ENCODE measurements at regions not wholly inside any gene's neighbourhood (a gene's known extent, or its start where the extent isn't known, plus 50 kb on each side); places are given as distances from the start of the nearest gene placed in this dataset.

DNA sequence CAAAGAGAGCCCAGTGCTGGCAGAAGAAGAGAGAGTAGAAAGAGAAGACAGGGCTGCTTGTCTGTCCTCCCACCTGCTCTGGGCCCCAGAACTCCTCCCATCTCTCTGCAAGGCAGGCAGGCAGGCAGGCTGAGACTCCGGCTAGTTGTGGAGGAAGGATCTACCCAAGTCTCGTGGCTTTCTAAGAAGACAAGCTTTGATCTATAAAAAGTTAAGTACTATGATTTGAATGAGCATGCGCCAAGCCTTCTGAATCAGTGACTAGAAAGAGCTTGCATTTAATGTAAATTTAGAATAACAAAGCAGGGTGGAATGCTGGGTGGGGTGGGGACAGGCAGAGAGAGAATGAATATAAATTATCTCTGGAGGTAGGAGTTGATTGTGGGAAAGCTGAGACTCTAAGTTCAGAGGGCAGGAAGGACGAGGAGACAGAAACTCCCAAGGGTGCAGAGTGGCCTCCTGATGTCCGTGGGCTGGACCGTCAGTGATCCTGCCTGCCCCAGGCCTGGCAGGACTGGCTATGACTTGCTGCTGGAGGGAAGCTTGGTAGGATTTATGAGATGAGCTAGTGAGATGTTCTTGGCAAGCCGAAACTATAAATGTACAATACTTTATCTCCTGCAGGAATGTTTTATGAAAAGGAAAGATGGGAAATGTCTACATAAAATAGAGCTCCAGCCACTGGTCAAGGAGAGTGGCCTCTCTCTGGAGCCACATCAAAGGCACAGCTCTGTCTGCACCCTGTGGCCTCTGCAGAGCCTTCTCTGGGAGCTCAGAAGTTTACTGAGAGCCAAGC lies 447.5 kb downstream of the TNS1 start:
- TF ChIP-seq, protein P1, sequence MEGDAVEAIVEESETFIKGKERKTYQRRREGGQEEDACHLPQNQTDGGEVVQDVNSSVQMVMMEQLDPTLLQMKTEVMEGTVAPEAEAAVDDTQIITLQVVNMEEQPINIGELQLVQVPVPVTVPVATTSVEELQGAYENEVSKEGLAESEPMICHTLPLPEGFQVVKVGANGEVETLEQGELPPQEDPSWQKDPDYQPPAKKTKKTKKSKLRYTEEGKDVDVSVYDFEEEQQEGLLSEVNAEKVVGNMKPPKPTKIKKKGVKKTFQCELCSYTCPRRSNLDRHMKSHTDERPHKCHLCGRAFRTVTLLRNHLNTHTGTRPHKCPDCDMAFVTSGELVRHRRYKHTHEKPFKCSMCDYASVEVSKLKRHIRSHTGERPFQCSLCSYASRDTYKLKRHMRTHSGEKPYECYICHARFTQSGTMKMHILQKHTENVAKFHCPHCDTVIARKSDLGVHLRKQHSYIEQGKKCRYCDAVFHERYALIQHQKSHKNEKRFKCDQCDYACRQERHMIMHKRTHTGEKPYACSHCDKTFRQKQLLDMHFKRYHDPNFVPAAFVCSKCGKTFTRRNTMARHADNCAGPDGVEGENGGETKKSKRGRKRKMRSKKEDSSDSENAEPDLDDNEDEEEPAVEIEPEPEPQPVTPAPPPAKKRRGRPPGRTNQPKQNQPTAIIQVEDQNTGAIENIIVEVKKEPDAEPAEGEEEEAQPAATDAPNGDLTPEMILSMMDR (IDR thresholded peaks at IDR 0.05; ENCODE audit: control extremely low read depth, extremely low read depth, low read depth, missing control alignments): no peak
- no peak for DNase-seq (ENCODE audit: extremely low spot score)
- CTCF ChIA-PET: no interaction called here
- POLR2A ChIA-PET: no interaction called here

DNA sequence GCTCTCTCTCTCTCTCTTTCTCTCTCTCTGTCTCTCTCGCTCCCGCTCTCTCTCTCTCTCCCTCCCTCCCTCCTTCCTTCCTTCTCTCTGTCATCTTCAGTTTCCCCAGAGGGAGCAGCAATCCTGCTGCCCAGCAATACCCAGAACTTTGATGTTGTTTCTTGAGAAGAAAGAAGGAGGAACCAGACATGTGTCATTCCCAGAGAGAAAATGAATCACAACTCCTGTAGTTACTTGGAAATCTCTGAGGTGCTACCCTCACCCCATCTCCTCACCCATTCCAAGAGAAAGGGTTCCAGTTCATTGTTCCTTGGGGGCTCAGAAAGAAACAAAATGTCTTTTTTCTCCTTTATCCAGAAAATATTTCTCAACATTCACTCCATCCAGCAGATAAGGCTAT lies 449.1 kb downstream of the TNS1 start:
- CTCF ChIA-PET: no interaction called here

DNA sequence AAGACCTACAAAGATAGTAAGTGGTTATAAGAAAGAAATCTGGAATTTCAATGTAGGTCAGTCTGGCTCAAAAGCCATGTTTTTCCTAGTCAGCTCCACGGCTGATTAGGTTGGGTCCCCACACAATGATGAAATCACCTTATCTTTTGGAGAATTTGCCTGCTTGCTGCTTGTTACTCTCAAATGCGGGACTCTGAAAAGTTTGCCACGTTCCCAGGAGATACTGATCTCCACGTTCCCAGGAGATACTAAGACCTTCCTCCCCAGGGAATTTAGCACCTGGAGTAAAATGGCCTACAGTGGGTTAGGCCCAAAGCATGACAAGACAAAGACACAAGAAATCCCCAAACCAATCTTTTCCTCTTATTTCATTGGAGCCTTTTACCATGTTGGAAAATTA lies 449.6 kb downstream of the TNS1 start:
- POLR2A ChIA-PET: no interaction called here
- no peak for DNase-seq (ENCODE audit: extremely low spot score)
- TF ChIP-seq, protein P1 (IDR thresholded peaks at IDR 0.05; ENCODE audit: control extremely low read depth, extremely low read depth, low read depth, missing control alignments): no peak
- CTCF ChIA-PET: no interaction called here

More for the DNA sequence above, 449.1 kb downstream of the TNS1 start:
- TF ChIP-seq, protein P1 (IDR thresholded peaks at IDR 0.05; ENCODE audit: control extremely low read depth, extremely low read depth, low read depth, missing control alignments): no peak
- DNase-seq (ENCODE audit: extremely low spot score): no peak
- POLR2A ChIA-PET: no interaction called here

DNA sequence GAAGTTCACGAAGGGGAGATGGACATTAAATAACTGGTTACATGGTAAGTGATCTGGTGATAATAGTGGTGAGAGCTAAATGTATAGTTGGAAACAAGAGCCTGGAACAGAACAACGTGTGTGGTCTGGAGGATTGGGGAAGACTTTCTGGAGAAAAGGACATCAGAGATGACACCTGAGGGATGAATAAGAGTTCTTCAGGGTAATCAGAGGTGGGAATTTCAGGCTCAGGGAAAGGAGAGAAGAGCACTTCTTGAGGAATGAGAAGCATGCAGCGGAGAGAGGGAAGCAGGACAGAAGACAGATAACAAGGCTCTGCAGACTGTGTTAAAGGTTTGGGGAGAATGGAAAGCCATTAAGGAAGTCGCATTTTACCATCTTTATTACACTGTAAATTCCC lies 450.7 kb downstream of the TNS1 start:
- CTCF ChIA-PET: no interaction called here
- POLR2A ChIA-PET: no interaction called here
- DNase-seq (ENCODE audit: extremely low spot score): no peak
- TF ChIP-seq, protein P1 (IDR thresholded peaks at IDR 0.05; ENCODE audit: control extremely low read depth, extremely low read depth, low read depth, missing control alignments): no peak

DNA sequence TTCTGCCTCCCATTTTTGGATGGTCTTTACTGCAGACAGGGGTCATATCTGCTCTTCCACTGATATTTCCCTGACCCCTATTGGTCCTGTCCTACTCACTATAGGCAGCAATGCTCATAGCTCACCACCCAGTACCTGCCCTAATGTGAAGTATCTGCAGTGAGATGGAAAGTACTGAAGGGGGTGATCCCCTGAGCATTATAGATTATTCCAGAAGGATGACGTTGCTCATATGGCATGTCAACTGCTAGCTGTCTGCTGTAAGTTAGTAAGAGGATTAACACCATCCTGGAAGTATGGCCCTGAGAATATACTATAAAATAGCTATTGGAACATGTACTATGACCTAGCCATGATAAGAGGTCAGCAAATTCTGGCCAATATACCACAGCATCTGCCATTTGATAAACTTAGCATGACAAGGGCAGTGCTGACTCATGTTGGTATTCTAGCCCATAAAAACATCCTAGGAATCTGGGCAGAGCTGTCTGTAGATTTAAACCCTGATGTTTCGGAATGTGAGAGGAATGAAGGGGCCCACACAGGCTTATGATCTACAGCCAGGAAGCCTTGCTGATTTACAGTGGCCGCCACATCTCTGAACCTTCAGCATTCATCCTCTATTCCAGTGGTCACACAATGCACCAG lies 451.4 kb downstream of the TNS1 start:
- POLR2A ChIA-PET: no interaction called here
- TF ChIP-seq, protein P1 (IDR thresholded peaks at IDR 0.05; ENCODE audit: control extremely low read depth, extremely low read depth, low read depth, missing control alignments): no peak
- no peak for DNase-seq (ENCODE audit: extremely low spot score)
- CTCF ChIA-PET: no interaction called here

DNA sequence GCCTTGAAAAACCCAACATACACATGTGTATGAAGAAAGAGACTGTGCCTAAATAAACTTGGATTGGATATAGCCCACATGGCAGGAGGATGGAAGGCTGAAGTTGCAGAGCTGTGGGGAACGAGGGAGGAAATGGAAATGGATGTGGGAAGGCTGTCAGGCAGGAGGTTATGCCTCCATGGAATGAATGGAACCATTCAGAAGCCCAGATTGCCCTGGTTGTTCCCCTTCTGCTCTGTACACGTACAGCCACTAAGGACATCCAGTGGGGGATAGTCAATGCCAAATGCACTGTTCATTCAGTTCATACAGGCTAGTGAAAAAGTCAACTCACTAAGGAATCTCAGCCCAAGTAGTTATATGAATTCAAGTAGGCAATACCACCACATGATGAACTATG lies 463.7 kb downstream of the TNS1 start:
- CTCF ChIA-PET: interaction anchor here (0.9 kb wide), 1 partner anchor 22 kb away, joined by 3 read pairs; no protein-coding TSS in a partner anchor
- TF ChIP-seq, protein P1 (IDR thresholded peaks at IDR 0.05; ENCODE audit: control extremely low read depth, extremely low read depth, low read depth, missing control alignments): no peak
- POLR2A ChIA-PET: no interaction called here
- no peak for DNase-seq (ENCODE audit: extremely low spot score)

Measured in GM10248 (cell line).